Stimulated activated CD4-positive, alpha-beta T cell treated with anti-CD3 and anti-CD28 coated beads, Interleukin-4, amount 100 ng/mL, for 1 hour (primary cell): ENCODE measurements at regions not wholly inside any gene's neighbourhood (a gene's known extent, or its start where the extent isn't known, plus 50 kb on each side); places are given as distances from the start of the nearest gene placed in this dataset.
"Not testable (repeated sequence)": the region's sequence is repeated elsewhere in the genome, so short reads cannot be mapped to it uniquely, and the experiment has no call there.

Experiments
- DNase-seq: peaks from one replicate; pipeline ENCODE4 v3.0.0-alpha.2; 2020

DNA sequence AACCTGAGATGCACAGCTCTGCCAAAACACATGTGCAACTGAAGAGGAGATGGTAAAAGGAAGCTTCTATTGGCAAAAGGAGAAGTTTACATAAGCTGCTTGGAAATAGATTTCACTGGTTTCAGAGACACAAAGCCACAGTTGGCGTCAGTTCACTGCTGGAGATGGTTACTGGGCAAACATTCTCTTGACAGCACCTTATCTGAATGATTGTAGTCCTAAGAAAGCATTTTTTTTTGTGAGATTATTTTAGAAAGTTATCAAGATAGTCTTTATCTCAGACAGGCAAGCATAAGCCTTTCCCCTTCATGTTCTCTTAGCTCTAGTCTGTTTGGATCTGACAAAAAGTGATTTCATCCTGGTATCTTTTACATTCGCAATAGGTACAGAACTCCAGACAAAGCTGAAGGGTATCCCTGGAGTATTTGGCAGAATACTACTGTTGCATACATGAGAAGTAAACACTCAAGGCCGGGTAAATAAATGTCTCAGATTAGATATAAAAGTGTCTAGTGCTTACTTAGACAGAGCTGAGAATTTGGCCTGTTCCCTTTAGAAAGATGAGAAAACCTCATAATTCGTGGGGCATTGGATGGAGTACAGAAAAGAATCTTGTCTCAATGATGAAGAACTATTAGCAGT is 1668.0 kb upstream of the NUDT12 start:
- no peak for DNase-seq

- no peak for DNase-seq
These were observed 1655.4 kb upstream of the NUDT12 start for GRCh38 chr5:105218018-105218417.

GRCh38 chr5:105213078-105213477 is 1650.5 kb upstream of the NUDT12 start:
- DNase-seq: no peak

DNA sequence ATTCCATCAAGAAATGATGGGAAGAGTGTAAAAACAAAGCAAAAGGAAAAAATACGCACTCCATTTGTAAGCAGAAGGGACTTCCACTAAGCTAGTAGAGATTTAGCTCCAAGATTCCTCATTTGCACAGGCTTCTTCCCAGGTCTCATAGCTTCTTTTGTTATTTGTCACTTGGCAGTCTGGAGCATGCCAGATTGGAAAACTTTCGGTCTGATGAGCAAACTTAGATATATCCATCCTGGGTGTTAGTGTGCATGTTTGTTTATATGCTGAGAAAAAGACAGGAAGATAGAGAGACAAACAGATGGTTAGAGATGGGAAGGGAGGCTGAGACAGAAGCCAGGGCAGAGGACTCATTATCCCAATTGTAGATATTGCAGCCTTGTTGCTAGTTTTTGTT is 1644.5 kb upstream of the NUDT12 start:
- no peak for DNase-seq

DNA sequence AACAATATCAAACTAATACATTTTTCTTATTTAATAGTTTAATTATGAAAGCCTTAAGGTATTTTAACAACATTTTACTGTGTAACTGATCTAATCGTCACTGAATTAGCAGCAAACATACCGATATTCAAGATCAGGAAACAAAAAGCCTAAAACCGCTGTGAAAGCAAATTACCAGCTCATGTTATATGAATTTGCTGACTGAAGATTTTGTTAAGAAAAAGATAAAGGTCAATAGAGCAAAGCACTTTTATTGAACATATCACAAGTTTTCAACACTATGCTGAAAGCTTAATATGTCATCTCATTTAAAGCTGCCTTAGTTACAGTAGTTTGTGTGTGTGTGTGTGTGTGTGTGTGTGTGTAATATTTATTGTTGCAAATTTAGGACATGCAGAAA is 1634.9 kb upstream of the NUDT12 start:
- no peak for DNase-seq

GRCh38 chr5:105195765-105196164 is 1633.2 kb upstream of the NUDT12 start:
- DNase-seq: no peak

DNA sequence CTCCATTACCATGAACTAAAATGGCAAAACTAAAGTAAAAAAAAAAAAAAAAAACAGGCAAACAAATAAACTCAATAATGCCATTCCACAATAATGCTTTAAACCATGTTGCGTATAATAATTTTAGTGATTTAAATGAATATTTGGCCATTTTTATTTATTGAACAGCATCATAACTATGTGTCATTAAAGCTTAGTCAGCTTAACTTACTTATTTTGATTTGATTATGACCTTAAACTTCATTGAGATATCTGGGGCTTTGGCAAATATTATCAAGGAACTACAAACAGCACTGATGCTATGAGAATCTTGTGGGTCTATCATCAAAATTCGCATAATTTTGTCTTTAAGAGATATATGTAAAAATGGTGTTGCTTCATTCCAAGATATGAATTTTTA is 1610.3 kb upstream of the NUDT12 start:
- no peak for DNase-seq

DNA sequence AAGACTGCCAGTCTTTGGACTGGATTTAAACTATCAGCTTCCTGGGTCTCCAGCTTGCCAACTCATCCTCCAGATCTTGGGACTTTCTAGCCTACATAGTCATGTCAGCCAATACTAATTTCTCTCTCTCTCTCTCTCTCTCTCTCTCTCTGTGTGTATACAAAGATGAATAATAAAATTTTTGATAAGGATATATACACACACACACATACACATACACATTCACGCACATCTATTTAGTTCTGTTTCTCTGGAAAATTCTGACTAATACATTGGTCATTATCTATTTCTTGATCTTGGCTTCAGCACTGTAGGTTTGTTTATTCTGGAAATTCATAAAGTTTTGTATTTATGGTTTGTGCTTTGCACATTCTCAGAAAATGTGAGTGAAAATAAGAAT is 1606.2 kb upstream of the NUDT12 start:
- DNase-seq: no peak

DNA sequence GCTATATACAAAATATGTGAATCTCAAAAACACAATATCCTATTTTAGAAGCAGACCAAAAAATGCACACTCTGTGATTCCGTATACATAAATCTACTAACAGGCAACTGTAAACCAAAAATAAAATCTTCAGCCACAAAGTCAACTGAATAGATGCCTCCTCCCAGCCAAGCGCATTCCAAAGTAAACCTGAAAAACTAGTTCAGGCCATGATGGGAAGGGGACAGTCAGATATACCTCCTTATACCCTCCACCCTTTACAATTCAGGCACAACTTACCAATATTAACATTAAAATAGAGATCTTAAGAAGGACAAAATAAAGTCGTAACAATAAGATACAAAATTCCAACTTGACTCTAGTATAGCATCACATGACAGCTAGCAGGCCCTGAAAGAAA is 1604.5 kb upstream of the NUDT12 start:
- DNase-seq: no peak

GRCh38 chr5:105163547-105163946 is 1601.0 kb upstream of the NUDT12 start:
- DNase-seq: no peak

GRCh38 chr5:105162557-105162956 is 1600.0 kb upstream of the NUDT12 start:
- DNase-seq: not testable (repeated sequence)

DNA sequence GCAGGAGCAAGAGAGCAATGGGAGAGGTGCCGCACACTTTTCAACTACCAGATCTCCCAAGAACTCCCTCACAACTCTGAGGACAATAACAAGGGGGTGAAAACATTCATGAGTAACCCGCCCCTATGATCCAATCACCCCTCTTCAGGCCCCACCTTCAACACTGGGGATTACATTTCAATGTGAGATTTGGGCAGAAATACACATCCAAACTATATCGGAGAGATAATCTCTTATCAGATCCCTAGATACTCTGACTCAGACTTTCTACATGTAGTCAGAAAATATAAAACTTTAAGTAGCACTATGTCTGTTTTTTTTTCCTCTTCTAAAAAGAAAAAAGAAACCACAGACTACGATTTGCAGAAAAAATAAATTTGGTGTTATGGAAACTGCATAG is 1595.9 kb upstream of the NUDT12 start:
- DNase-seq: no peak

DNA sequence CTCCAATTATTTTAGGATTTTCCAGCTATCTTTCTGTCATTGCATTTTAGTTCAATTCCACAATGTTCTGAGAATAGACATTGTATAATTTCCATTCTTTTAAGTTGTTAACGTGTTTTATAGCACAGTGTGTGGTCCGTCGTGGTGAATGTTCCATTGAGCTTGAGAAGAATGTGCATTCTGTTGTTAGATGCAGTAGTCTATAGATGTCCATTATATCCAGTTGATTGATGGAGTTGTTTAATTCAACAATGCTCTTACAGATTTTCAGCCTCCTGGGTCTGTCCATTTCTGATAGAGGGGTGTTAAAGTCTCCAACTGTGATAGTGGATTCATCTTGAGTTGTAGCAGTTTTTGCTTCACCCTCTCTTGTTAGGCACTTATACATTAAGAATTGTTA is 1587.7 kb upstream of the NUDT12 start:
- DNase-seq: no peak

DNA sequence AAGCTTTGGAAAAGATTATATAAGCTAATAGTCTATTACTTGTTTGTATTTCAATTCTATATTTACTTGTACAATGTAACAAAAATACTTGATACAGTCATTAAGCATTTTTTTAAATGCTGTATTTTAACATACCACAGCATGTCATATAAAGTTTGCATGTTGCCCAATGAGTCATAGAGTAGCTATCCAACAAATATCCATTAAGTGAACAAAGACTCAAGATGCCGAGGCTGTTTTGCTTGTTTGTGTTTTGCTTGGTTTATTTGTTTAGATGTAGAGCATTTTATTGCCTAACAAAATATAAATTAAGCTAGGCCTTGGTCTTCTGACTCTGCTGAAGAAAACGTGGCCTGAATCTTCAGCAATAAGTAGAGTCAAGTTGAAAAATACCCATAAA is 1584.3 kb upstream of the NUDT12 start:
- no peak for DNase-seq

DNA sequence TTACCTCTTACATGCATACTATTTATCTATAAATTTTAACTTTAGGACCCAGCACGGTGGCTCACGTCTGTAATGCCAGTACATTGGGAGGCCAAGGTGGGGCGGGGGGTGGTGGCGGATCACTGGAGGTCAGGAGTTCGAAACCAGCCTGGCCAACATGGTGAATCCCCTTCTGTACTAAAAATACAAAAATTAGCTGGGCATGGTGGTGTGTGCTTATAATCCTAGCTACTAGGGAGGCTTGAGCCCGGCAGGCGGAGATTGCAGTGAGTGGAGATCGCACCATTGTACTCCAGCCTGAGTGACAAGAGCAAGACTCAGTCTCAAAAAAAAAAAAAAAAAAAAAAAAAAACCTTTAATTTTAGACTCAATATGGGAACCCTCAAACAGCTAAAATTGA is 1582.6 kb upstream of the NUDT12 start:
- DNase-seq: no peak

DNA sequence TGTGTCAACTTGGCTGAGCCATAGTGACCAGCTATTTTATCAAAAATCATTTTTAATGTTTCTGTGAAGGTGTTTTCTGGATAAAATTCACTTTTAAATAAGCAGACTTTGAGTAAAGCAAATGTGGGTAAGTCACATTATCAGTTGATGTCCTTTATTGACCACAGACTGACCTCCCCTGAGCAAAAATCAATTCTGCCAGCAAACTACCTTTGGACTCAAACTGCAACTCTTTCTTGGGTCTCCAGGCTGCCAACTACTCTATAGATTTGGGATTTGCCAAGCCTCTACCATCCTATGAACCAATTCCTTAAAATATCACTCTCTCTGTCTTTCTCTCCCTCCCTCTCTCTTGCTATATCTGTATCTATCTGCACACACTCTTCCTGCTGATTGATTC is 1571.7 kb upstream of the NUDT12 start:
- DNase-seq: no peak

- no peak for DNase-seq
These were observed 1570.5 kb upstream of the NUDT12 start for GRCh38 chr5:105133087-105133486.

GRCh38 chr5:105132581-105132980 is 1570.0 kb upstream of the NUDT12 start:
- DNase-seq: no peak

GRCh38 chr5:105131045-105131444 is 1568.5 kb upstream of the NUDT12 start:
- no peak for DNase-seq

DNA sequence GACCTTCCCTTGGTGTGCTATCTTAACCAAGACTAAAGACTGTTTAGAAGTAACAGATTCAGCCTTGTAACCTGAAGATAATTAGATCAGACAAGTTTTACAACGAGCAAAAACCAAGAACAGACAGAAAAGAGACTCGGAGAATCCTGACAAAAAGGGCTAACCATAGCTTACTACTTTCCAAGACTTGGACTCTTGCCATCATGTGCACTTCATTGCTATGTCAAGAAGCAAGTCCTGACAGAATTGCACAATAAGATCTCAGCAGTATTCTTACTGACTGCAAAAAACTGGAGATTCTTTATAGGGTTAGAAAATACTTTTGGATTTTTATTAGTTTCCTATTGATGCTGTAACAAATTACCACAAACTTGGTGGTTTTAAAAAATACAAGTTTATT is 1539.0 kb upstream of the NUDT12 start:
- no peak for DNase-seq

- no peak for DNase-seq
These were observed 1526.4 kb upstream of the NUDT12 start for GRCh38 chr5:105088961-105089360.

DNA sequence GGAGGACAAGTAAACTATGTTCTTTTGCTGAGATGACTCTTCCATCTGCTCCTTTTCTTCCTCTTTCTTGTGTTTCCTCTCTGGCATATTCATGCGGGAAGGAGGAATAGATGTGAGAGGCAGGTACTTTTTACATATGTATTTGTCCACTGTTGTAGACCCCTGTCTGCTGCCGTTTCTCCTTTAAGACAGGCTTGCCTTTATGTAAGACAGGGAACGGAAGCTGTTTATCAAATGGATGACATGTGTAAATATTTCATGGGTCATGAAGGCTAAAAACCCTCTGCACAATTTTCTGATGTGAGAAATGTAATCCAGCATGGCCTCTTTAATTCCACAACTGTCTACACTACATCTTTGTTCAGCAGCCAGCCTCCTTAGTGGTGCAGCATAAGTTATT is 1525.5 kb upstream of the NUDT12 start:
- no peak for DNase-seq

- DNase-seq: no peak
These were observed 1495.3 kb upstream of the NUDT12 start for GRCh38 chr5:105057893-105058292.

DNA sequence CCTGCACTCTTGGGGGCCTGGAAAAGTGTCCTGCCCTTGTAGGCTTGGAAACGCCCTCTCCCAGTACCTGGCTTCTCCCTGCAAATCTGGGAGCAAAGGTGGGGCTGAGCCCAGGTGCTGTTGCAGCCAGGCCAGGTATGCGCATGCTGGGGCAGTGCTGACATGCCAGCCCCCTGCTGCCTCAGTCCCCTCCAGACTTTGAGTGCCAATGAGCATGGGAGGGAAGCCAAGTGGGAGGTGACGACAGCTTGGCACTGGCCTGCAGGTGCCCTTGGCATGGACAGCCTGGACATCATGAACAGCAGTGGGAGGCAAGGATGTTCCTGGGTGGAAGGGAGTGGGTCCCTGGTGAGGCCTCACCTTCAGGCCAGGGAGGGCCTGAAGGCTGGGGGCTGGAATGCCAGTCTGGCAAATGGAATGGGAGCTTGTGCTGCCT is 1494.4 kb upstream of the NUDT12 start:
- no peak for DNase-seq

DNA sequence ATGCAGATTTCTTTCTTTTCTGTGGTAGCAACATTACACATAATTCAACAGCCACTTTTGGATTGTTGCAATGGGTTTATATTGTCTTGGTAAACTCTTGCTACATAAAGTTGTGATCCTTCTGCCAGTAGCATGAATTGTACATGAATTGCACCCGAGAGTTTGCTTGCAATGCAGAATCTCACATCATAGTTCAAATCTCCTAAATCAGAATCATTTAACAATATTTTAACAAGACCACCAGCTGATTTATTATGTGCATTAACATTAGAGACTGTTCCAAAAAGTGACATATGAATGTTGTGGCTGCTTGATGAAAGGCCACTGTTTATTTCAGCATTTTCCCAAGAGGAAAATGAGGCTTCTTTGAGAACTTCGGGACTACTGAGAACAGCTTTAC is 1491.8 kb upstream of the NUDT12 start:
- no peak for DNase-seq

GRCh38 chr5:105042623-105043022 is 1480.0 kb upstream of the NUDT12 start:
- DNase-seq: no peak
